ENCODE measurements at regions not wholly inside any gene's neighbourhood (a gene's known extent, or its start where the extent isn't known, plus 50 kb on each side); places are given as distances from the start of the nearest gene placed in this dataset.
"Not testable (repeated sequence)": the region's sequence is repeated elsewhere in the genome, so short reads cannot be mapped to it uniquely, and the experiment has no call there.

- Histone ChIP-seq H3K9ac (ENCODE audit: low read depth, low read length) (no peak overlapping the region), H3K27me3 (ENCODE audit: control insufficient read depth, insufficient read depth, low read length) (no peaks in the 10 kb centered on the region), H3K4me3 (ENCODE audit: low read depth, low read length) (no peak overlapping the region), H3K9me3 (ENCODE audit: control insufficient read depth, insufficient read depth, low read length) (no peaks in the 10 kb centered on the region), H3K4me1 (ENCODE audit: control insufficient read depth, insufficient read depth, low read length) (no peaks in the 10 kb centered on the region), H3K36me3 (ENCODE audit: control insufficient read depth, insufficient read depth, low read length) (no peaks in the 10 kb centered on the region)
Measured at GRCh38 chr13:34360702-34361101, 542.8 kb downstream of the RFC3 start.

- H3K4me3 ChIP-seq (ENCODE audit: low read depth, low read length), result no peak overlapping the region
- no peaks in the 10 kb centered on the region for H3K9me3 ChIP-seq (ENCODE audit: control insufficient read depth, insufficient read depth, low read length)
- no peak overlapping the region for H3K9ac ChIP-seq (ENCODE audit: low read depth, low read length)
- no peaks in the 10 kb centered on the region for H3K27me3 ChIP-seq (ENCODE audit: control insufficient read depth, insufficient read depth, low read length)
- H3K36me3 ChIP-seq (ENCODE audit: control insufficient read depth, insufficient read depth, low read length), result no peaks in the 10 kb centered on the region
- H3K4me1 ChIP-seq (ENCODE audit: control insufficient read depth, insufficient read depth, low read length), result no peaks in the 10 kb centered on the region
Measured at GRCh38 chr13:34361560-34361959, 543.6 kb downstream of the RFC3 start.

- Histone ChIP-seq H3K27me3 (ENCODE audit: control insufficient read depth, insufficient read depth, low read length) (no peaks in the 10 kb centered on the region), H3K4me3 (ENCODE audit: low read depth, low read length) (no peak overlapping the region), H3K36me3 (ENCODE audit: control insufficient read depth, insufficient read depth, low read length) (no peaks in the 10 kb centered on the region), H3K4me1 (ENCODE audit: control insufficient read depth, insufficient read depth, low read length) (no peaks in the 10 kb centered on the region), H3K9ac (ENCODE audit: low read depth, low read length) (no peak overlapping the region), H3K9me3 (ENCODE audit: control insufficient read depth, insufficient read depth, low read length) (no peaks in the 10 kb centered on the region)
Measured at GRCh38 chr13:34363266-34363665, 545.3 kb downstream of the RFC3 start.

GRCh38 chr13:34364633-34365032 is 546.7 kb downstream of the RFC3 start:
- Histone ChIP-seq H3K9me3 (ENCODE audit: control insufficient read depth, insufficient read depth, low read length) (no peaks in the 10 kb centered on the region), H3K36me3 (ENCODE audit: control insufficient read depth, insufficient read depth, low read length) (no peaks in the 10 kb centered on the region), H3K9ac (ENCODE audit: low read depth, low read length) (no peak overlapping the region), H3K4me1 (ENCODE audit: control insufficient read depth, insufficient read depth, low read length) (no peaks in the 10 kb centered on the region), H3K27me3 (ENCODE audit: control insufficient read depth, insufficient read depth, low read length) (no peaks in the 10 kb centered on the region), H3K4me3 (ENCODE audit: low read depth, low read length) (no peak overlapping the region)

GRCh38 chr13:34369931-34370330 is 552.0 kb downstream of the RFC3 start:
- Histone ChIP-seq H3K9me3 (ENCODE audit: control insufficient read depth, insufficient read depth, low read length) (no peaks in the 10 kb centered on the region), H3K36me3 (ENCODE audit: control insufficient read depth, insufficient read depth, low read length) (no peaks in the 10 kb centered on the region), H3K9ac (ENCODE audit: low read depth, low read length) (no peak overlapping the region), H3K4me3 (ENCODE audit: low read depth, low read length) (no peak overlapping the region), H3K4me1 (ENCODE audit: control insufficient read depth, insufficient read depth, low read length) (no peaks in the 10 kb centered on the region), H3K27me3 (ENCODE audit: control insufficient read depth, insufficient read depth, low read length) (no peaks in the 10 kb centered on the region)

- Histone ChIP-seq H3K4me3 (ENCODE audit: low read depth, low read length) (no peak overlapping the region), H3K9ac (ENCODE audit: low read depth, low read length) (no peak overlapping the region), H3K4me1 (ENCODE audit: control insufficient read depth, insufficient read depth, low read length) (peaks cover under 1% of the 10 kb centered on the region), H3K27me3 (ENCODE audit: control insufficient read depth, insufficient read depth, low read length) (no peaks in the 10 kb centered on the region), H3K36me3 (ENCODE audit: control insufficient read depth, insufficient read depth, low read length) (no peaks in the 10 kb centered on the region), H3K9me3 (ENCODE audit: control insufficient read depth, insufficient read depth, low read length) (no peaks in the 10 kb centered on the region)
Measured at GRCh38 chr13:34371108-34371507, 553.2 kb downstream of the RFC3 start.

- Histone ChIP-seq H3K9ac (ENCODE audit: low read depth, low read length) (no peak overlapping the region), H3K36me3 (ENCODE audit: control insufficient read depth, insufficient read depth, low read length) (no peaks in the 10 kb centered on the region), H3K27me3 (ENCODE audit: control insufficient read depth, insufficient read depth, low read length) (no peaks in the 10 kb centered on the region), H3K4me1 (ENCODE audit: control insufficient read depth, insufficient read depth, low read length) (peaks cover 7% of the 10 kb centered on the region), H3K9me3 (ENCODE audit: control insufficient read depth, insufficient read depth, low read length) (no peaks in the 10 kb centered on the region), H3K4me3 (ENCODE audit: low read depth, low read length) (no peak overlapping the region)
Measured at GRCh38 chr13:34371645-34372395, 553.9 kb downstream of the RFC3 start.

- no peaks in the 10 kb centered on the region for H3K9me3 ChIP-seq (ENCODE audit: control insufficient read depth, insufficient read depth, low read length)
- no peaks in the 10 kb centered on the region for H3K27me3 ChIP-seq (ENCODE audit: control insufficient read depth, insufficient read depth, low read length)
- no peaks in the 10 kb centered on the region for H3K36me3 ChIP-seq (ENCODE audit: control insufficient read depth, insufficient read depth, low read length)
- no peak overlapping the region for H3K4me3 ChIP-seq (ENCODE audit: low read depth, low read length)
- H3K9ac ChIP-seq (ENCODE audit: low read depth, low read length), result no peak overlapping the region
- peaks cover 14% of the 10 kb centered on the region for H3K4me1 ChIP-seq (ENCODE audit: control insufficient read depth, insufficient read depth, low read length)
Measured at GRCh38 chr13:34372581-34372980, 554.6 kb downstream of the RFC3 start.

- H3K9ac ChIP-seq (ENCODE audit: low read depth, low read length), result no peak overlapping the region
- H3K4me3 ChIP-seq (ENCODE audit: low read depth, low read length), result no peak overlapping the region
- no peaks in the 10 kb centered on the region for H3K27me3 ChIP-seq (ENCODE audit: control insufficient read depth, insufficient read depth, low read length)
- no peaks in the 10 kb centered on the region for H3K36me3 ChIP-seq (ENCODE audit: control insufficient read depth, insufficient read depth, low read length)
- peaks cover 15% of the 10 kb centered on the region for H3K4me1 ChIP-seq (ENCODE audit: control insufficient read depth, insufficient read depth, low read length)
- no peaks in the 10 kb centered on the region for H3K9me3 ChIP-seq (ENCODE audit: control insufficient read depth, insufficient read depth, low read length)
Measured at GRCh38 chr13:34376483-34376882, 558.5 kb downstream of the RFC3 start.

GRCh38 chr13:34381228-34381627 is 560.8 kb upstream of the NBEA start:
- H3K9me3 ChIP-seq (ENCODE audit: control insufficient read depth, insufficient read depth, low read length), result no peaks in the 10 kb centered on the region
- no peak overlapping the region for H3K9ac ChIP-seq (ENCODE audit: low read depth, low read length)
- no peaks in the 10 kb centered on the region for H3K36me3 ChIP-seq (ENCODE audit: control insufficient read depth, insufficient read depth, low read length)
- no peaks in the 10 kb centered on the region for H3K27me3 ChIP-seq (ENCODE audit: control insufficient read depth, insufficient read depth, low read length)
- no peak overlapping the region for H3K4me3 ChIP-seq (ENCODE audit: low read depth, low read length)
- H3K4me1 ChIP-seq (ENCODE audit: control insufficient read depth, insufficient read depth, low read length), result peaks cover 14% of the 10 kb centered on the region

- H3K9ac ChIP-seq (ENCODE audit: low read depth, low read length), result no peak overlapping the region
- H3K4me3 ChIP-seq (ENCODE audit: low read depth, low read length), result no peak overlapping the region
- no peaks in the 10 kb centered on the region for H3K36me3 ChIP-seq (ENCODE audit: control insufficient read depth, insufficient read depth, low read length)
- no peaks in the 10 kb centered on the region for H3K27me3 ChIP-seq (ENCODE audit: control insufficient read depth, insufficient read depth, low read length)
- H3K9me3 ChIP-seq (ENCODE audit: control insufficient read depth, insufficient read depth, low read length), result no peaks in the 10 kb centered on the region
- H3K4me1 ChIP-seq (ENCODE audit: control insufficient read depth, insufficient read depth, low read length), result no peaks in the 10 kb centered on the region
Measured at GRCh38 chr13:34383728-34384127, 558.3 kb upstream of the NBEA start.

GRCh38 chr13:34386229-34386628 is 555.8 kb upstream of the NBEA start:
- H3K9me3 ChIP-seq (ENCODE audit: control insufficient read depth, insufficient read depth, low read length); H3K27me3 ChIP-seq (ENCODE audit: control insufficient read depth, insufficient read depth, low read length); H3K36me3 ChIP-seq (ENCODE audit: control insufficient read depth, insufficient read depth, low read length); H3K9ac ChIP-seq (ENCODE audit: low read depth, low read length); H3K4me1 ChIP-seq (ENCODE audit: control insufficient read depth, insufficient read depth, low read length); H3K4me3 ChIP-seq (ENCODE audit: low read depth, low read length): not testable (repeated sequence)
